ENCODE measurements at regions not wholly inside any gene's neighbourhood (a gene's known extent, or its start where the extent isn't known, plus 50 kb on each side); places are given as distances from the start of the nearest gene placed in this dataset.

- TF ChIP-seq, protein P1, sequence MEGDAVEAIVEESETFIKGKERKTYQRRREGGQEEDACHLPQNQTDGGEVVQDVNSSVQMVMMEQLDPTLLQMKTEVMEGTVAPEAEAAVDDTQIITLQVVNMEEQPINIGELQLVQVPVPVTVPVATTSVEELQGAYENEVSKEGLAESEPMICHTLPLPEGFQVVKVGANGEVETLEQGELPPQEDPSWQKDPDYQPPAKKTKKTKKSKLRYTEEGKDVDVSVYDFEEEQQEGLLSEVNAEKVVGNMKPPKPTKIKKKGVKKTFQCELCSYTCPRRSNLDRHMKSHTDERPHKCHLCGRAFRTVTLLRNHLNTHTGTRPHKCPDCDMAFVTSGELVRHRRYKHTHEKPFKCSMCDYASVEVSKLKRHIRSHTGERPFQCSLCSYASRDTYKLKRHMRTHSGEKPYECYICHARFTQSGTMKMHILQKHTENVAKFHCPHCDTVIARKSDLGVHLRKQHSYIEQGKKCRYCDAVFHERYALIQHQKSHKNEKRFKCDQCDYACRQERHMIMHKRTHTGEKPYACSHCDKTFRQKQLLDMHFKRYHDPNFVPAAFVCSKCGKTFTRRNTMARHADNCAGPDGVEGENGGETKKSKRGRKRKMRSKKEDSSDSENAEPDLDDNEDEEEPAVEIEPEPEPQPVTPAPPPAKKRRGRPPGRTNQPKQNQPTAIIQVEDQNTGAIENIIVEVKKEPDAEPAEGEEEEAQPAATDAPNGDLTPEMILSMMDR (IDR thresholded peaks at IDR 0.05; ENCODE audit: insufficient read depth, low read length, missing control alignments): no peak
- CTCF ChIA-PET: interaction anchor here (1.4 to 1.6 kb wide), 2 partner anchors 8 to 19 kb away, joined by 4 to 5 read pairs; no protein-coding TSS in a partner anchor
- DNase-seq (ENCODE audit: low read depth, low spot score): no peak
- H3K4me3 ChIP-seq (ENCODE audit: low read depth, low read length): no peak overlapping the region
- POLR2A ChIA-PET: no interaction called here
These were observed 270.9 kb downstream of the TLE3 start for GRCh38 chr15:69826819-69827175.

GRCh38 chr15:69827751-69828150 is 270.0 kb downstream of the TLE3 start:
- DNase-seq (ENCODE audit: low read depth, low spot score): no peak
- CTCF ChIA-PET: no interaction called here
- POLR2A ChIA-PET: interaction anchor here (1.0 kb wide), 1 partner anchor 26 kb away, joined by 4 read pairs; no protein-coding TSS in a partner anchor
- no peak overlapping the region for H3K4me3 ChIP-seq (ENCODE audit: low read depth, low read length)
- TF ChIP-seq, protein P1 (IDR thresholded peaks at IDR 0.05; ENCODE audit: insufficient read depth, low read length, missing control alignments): no peak

DNA sequence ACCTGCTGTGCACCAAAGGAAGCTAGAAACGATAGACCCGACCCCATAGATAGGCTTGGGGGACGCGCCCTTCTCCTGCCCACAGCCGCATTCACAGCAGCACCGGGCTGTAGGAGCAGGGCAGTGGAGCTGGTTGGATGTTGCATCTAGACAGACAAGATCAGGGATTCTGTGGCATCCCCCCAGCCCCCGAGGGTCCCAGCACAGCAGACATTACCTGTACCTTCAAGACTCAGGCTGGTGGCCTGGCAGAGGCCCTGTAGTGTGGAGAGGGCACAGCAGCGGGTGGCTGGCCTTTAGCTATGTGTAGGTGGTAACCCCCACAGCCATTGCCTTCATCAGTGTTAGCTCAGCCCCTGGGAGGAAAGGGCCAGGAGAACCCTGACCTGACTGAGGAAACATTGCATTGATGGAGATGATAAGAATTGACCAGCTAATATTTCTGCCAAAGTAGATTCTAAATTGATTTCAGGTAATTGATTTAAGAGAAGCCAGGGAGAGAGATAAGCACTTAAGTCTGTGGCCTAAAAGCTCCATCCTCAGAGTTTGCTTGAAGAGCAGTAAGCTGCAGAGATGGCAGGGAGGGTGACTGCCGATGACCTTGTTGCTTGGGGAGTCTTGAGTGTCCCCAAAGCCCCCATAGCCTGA is 269.4 kb downstream of the TLE3 start:
- H3K4me3 ChIP-seq (ENCODE audit: low read depth, low read length): no peak overlapping the region
- ChIA-PET POLR2A (interaction anchor here (1.0 kb wide), 1 partner anchor 26 kb away, joined by 4 read pairs; no protein-coding TSS in a partner anchor), CTCF (no interaction called here)
- TF ChIP-seq, protein P1 (IDR thresholded peaks at IDR 0.05; ENCODE audit: insufficient read depth, low read length, missing control alignments): no peak
- no peak for DNase-seq (ENCODE audit: low read depth, low spot score)

GRCh38 chr15:69829974-69830373 is 267.7 kb downstream of the TLE3 start:
- POLR2A ChIA-PET: no interaction called here
- DNase-seq (ENCODE audit: low read depth, low spot score): no peak
- TF ChIP-seq, protein P1 (IDR thresholded peaks at IDR 0.05; ENCODE audit: insufficient read depth, low read length, missing control alignments): no peak
- no peak overlapping the region for H3K4me3 ChIP-seq (ENCODE audit: low read depth, low read length)
- CTCF ChIA-PET: interaction anchor here (0.8 kb wide), 1 partner anchor 9 kb away, joined by 3 read pairs; no protein-coding TSS in a partner anchor

- no peak for DNase-seq (ENCODE audit: low read depth, low spot score)
- H3K4me3 ChIP-seq (ENCODE audit: low read depth, low read length): no peak overlapping the region
- TF ChIP-seq, protein P1 (IDR thresholded peaks at IDR 0.05; ENCODE audit: insufficient read depth, low read length, missing control alignments): no peak
- ChIA-PET POLR2A (no interaction called here), CTCF (interaction anchor here (0.8 kb wide), 1 partner anchor 9 kb away, joined by 3 read pairs; no protein-coding TSS in a partner anchor)
These were observed 267.3 kb downstream of the TLE3 start for GRCh38 chr15:69830430-69830829.

- no peak overlapping the region for H3K4me3 ChIP-seq (ENCODE audit: low read depth, low read length)
- ChIA-PET POLR2A (interaction anchor here (0.6 kb wide), 1 partner anchor 110 kb away, joined by 3 read pairs; no protein-coding TSS in a partner anchor), CTCF (no interaction called here)
- TF ChIP-seq, protein P1 (IDR thresholded peaks at IDR 0.05; ENCODE audit: insufficient read depth, low read length, missing control alignments): no peak
- DNase-seq (ENCODE audit: low read depth, low spot score): no peak
These were observed 266.8 kb downstream of the TLE3 start for GRCh38 chr15:69830876-69831275.
